Neural progenitor cell (in vitro differentiated cells): ENCODE measurements at regions not wholly inside any gene's neighbourhood (a gene's known extent, or its start where the extent isn't known, plus 50 kb on each side); places are given as distances from the start of the nearest gene placed in this dataset.
"Not testable (repeated sequence)": the region's sequence is repeated elsewhere in the genome, so short reads cannot be mapped to it uniquely, and the experiment has no call there.

Experiments used
- DNase-seq: peaks from one replicate; pipeline ENCODE4 v3.0.0-alpha.2; 2016; ENCODE audit warnings: low spot score
- H2AFZ ChIP-seq: fragments of 200-600 bp; sonication (generic); replicated peaks from 2 replicates; pipeline ENCODE4 v1.6.1; 2016; ENCODE audit warnings: antibody characterized with exemption
- H3F3A ChIP-seq: fragments of 200-600 bp; sonication (generic); 2 replicates; pipeline ENCODE4 v1.6.1; 2016; ENCODE audit warnings: antibody characterized with exemption, low read depth
- H3K27ac ChIP-seq: fragments of 200-600 bp; sonication (generic); 2 replicates; pipeline ENCODE4 v1.5.1; 2016; ENCODE audit warnings: mild to moderate bottlenecking
- H3K27me3 ChIP-seq: fragments of 200-600 bp; sonication (generic); 2 replicates; pipeline ENCODE4 v1.6.1; 2016; ENCODE audit warnings: mild to moderate bottlenecking, moderate library complexity
- H3K36me3 ChIP-seq: fragments of 200-600 bp; sonication (generic); 2 replicates; pipeline ENCODE4 v1.5.1; 2016
- H3K4me1 ChIP-seq: fragments of 200-600 bp; sonication (generic); 2 replicates; pipeline ENCODE4 v1.6.1; 2016; ENCODE audit warnings: mixed run types
- H3K4me2 ChIP-seq: fragments of 200-600 bp; sonication (generic); 2 replicates; pipeline ENCODE4 v1.6.1; 2016
- H3K4me3 ChIP-seq: fragments of 200-600 bp; sonication (generic); 2 replicates; pipeline ENCODE4 v1.5.1; 2016
- H3K79me2 ChIP-seq: fragments of 200-600 bp; sonication (generic); 2 replicates; pipeline ENCODE4 v1.6.1; 2016; ENCODE audit warnings: low read depth
- H3K9ac ChIP-seq: fragments of 200-600 bp; sonication (generic); 2 replicates; pipeline ENCODE4 v1.6.1; 2016
- H3K9me3 ChIP-seq: fragments of 200-600 bp; sonication (generic); 2 replicates; pipeline ENCODE4 v1.5.1; 2016; ENCODE audit warnings: low read depth
- H4K20me1 ChIP-seq: fragments of 200-600 bp; sonication (generic); 2 replicates; pipeline ENCODE4 v1.6.1; 2016; ENCODE audit warnings: low read depth
- H3K27ac Mint-ChIP-seq: 3 replicates; pipeline ENCODE4 v1.8.0; 2021; ENCODE audit warnings: mixed read lengths
- H3K27me3 Mint-ChIP-seq: 2 replicates; pipeline ENCODE4 v1.8.0; 2022; ENCODE audit warnings: low read depth, mild to moderate bottlenecking, inconsistent platforms, moderate library complexity, mixed read lengths; ENCODE audit not compliant: insufficient read depth
- H3K36me3 Mint-ChIP-seq: 3 replicates; pipeline ENCODE4 v1.8.0; 2021; ENCODE audit warnings: mixed read lengths
- H3K4me1 Mint-ChIP-seq: 3 replicates; pipeline ENCODE4 v1.8.0; 2021; ENCODE audit warnings: mixed read lengths
- H3K4me3 Mint-ChIP-seq: 3 replicates; pipeline ENCODE4 v1.8.0; 2021; ENCODE audit warnings: mild to moderate bottlenecking, moderate library complexity, mixed read lengths
- H3K9me3 Mint-ChIP-seq: 3 replicates; pipeline ENCODE4 v1.8.0; 2020; ENCODE audit warnings: mixed read lengths
- EZH2 ChIP-seq: fragments of 200-600 bp; sonication (generic); IDR thresholded peaks from 2 replicates; pipeline ENCODE4 v1.6.1; 2017; ENCODE audit warnings: antibody characterized with exemption, mild to moderate bottlenecking, moderate library complexity
- EZH2phosphoT487 ChIP-seq: fragments of 200-600 bp; sonication (generic); IDR thresholded peaks from 2 replicates; pipeline ENCODE4 v1.6.1; 2017; ENCODE audit warnings: antibody characterized with exemption
- TF ChIP-seq, protein P1 (sequence below): fragments of 200-600 bp; sonication (generic); IDR thresholded peaks from 2 replicates; pipeline ENCODE4 v1.5.1; 2017; ENCODE audit warnings: antibody characterized with exemption, mild to moderate bottlenecking

DNA sequence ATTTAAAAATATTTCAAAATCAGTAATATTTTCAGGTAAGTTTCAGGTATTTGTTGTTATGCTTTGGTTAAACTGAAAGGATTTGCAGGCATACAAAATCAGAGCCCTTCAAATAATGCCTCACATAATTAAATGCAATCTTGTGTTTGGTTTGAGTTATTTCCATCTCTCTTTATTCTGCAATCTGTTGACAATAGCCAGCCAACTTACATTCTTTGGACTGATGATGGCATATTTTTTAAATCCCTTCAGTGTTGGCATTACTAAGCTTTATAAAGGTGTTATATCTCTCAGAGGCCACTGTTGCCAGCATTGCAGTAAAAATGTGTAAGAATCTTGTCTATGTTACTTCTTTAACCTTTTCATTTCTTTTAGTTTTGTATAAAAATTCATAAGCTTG, 257.2 kb upstream of the RFC3 start:
- Histone ChIP-seq H3K9ac (no peak overlapping the region), H3K79me2 (no peaks in the 10 kb centered on the region), H3K27ac (no peak overlapping the region), H4K20me1 (no peaks in the 10 kb centered on the region), H3K4me3 (no peak overlapping the region), H3F3A (no peaks in the 10 kb centered on the region), H3K4me2 (no peak overlapping the region), H3K4me1 (no peaks in the 10 kb centered on the region), H2AFZ (no peak overlapping the region), H3K9me3 (no peaks in the 10 kb centered on the region), H3K27me3 (no peaks in the 10 kb centered on the region), H3K36me3 (no peaks in the 10 kb centered on the region)
- H3K27me3 Mint-ChIP-seq: no peaks in the 10 kb centered on the region
- no peaks in the 10 kb centered on the region for H3K4me1 Mint-ChIP-seq
- no peaks in the 10 kb centered on the region for H3K9me3 Mint-ChIP-seq
- H3K36me3 Mint-ChIP-seq: no peaks in the 10 kb centered on the region
- DNase-seq: no peak
- no peak overlapping the region for H3K27ac Mint-ChIP-seq
- no peak for TF ChIP-seq EZH2
- TF ChIP-seq EZH2phosphoT487: no peak
- TF ChIP-seq, protein P1, sequence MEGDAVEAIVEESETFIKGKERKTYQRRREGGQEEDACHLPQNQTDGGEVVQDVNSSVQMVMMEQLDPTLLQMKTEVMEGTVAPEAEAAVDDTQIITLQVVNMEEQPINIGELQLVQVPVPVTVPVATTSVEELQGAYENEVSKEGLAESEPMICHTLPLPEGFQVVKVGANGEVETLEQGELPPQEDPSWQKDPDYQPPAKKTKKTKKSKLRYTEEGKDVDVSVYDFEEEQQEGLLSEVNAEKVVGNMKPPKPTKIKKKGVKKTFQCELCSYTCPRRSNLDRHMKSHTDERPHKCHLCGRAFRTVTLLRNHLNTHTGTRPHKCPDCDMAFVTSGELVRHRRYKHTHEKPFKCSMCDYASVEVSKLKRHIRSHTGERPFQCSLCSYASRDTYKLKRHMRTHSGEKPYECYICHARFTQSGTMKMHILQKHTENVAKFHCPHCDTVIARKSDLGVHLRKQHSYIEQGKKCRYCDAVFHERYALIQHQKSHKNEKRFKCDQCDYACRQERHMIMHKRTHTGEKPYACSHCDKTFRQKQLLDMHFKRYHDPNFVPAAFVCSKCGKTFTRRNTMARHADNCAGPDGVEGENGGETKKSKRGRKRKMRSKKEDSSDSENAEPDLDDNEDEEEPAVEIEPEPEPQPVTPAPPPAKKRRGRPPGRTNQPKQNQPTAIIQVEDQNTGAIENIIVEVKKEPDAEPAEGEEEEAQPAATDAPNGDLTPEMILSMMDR: no peak
- H3K4me3 Mint-ChIP-seq: no peak overlapping the region

DNA sequence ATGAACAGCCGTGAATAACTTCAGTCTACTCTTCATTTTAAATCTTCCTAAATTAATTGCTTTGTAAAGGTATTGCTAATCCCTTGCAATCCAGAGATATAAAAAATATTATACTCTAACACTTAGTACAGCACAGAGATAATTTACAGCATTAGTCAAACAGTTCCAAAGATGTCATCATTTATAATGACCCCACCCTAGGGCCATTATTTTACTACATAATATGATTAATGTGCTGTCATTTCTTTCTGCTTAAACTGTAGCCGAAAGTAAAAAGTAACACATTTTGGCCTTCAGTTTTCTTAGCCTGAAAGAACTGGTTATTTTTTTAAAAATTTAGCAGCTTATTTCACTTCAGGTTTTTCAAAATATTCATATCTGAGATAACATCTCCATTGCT, 256.3 kb upstream of the RFC3 start:
- no peak overlapping the region for H2AFZ ChIP-seq
- Mint-ChIP-seq H3K36me3 (no peaks in the 10 kb centered on the region), H3K4me3 (no peak overlapping the region), H3K4me1 (no peaks in the 10 kb centered on the region), H3K27ac (no peak overlapping the region), H3K27me3 (no peaks in the 10 kb centered on the region), H3K9me3 (no peaks in the 10 kb centered on the region)
- no peak overlapping the region for H3K27ac ChIP-seq
- DNase-seq: no peak
- H3K4me1 ChIP-seq: no peaks in the 10 kb centered on the region
- H3K27me3 ChIP-seq: no peaks in the 10 kb centered on the region
- no peak overlapping the region for H3K4me3 ChIP-seq
- no peak for TF ChIP-seq EZH2phosphoT487
- TF ChIP-seq EZH2: no peak
- TF ChIP-seq, protein P1: no peak
- no peaks in the 10 kb centered on the region for H3F3A ChIP-seq
- no peaks in the 10 kb centered on the region for H3K79me2 ChIP-seq
- no peaks in the 10 kb centered on the region for H3K9me3 ChIP-seq
- no peak overlapping the region for H3K4me2 ChIP-seq
- no peaks in the 10 kb centered on the region for H3K36me3 ChIP-seq
- no peak overlapping the region for H3K9ac ChIP-seq
- no peaks in the 10 kb centered on the region for H4K20me1 ChIP-seq

DNA sequence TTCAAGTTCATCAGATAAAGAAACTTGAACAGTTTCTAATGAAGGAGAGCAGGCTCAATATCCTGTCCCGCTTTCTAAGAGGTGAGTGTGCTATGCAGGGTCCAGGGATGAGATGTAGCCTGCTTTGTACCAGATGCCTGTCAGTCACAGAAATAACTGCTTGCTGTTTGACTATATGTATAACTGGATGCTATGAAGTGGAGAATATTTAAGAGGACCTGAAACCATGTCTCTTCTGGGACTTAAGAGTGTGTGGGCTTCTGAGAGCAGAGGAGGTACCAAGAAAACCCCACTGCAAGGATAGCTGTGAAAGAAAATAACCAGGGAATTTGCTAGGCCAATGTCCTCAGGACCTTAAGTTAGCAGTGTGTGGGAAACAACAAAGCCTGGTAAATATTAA, 246.3 kb upstream of the RFC3 start:
- no peak overlapping the region for H3K27ac Mint-ChIP-seq

DNA sequence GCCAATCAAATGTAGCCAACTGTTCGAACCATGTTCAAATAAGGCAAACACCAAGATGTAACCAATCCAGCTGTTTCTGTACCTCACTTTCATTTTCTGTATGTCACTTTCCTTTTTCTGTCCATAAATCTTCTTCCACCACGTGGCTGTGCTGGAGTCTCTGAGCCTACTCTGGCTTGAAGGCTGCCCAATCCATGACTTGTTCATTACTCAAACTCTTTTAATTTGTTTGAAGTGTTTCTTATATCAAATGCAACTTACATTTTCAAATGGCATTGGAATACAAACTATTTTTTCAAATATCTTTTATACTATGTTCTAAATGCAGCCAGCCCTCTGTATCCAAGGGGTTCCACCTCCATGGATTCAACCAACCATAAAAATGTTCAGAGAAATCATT, 245.6 kb upstream of the RFC3 start:
- not testable (repeated sequence) for H3K79me2 ChIP-seq, H3K9me3 ChIP-seq, H3K4me2 ChIP-seq, H3K4me1 Mint-ChIP-seq, H3K36me3 Mint-ChIP-seq, H3K4me1 ChIP-seq, H3K27ac ChIP-seq, H3K4me3 Mint-ChIP-seq, H3F3A ChIP-seq, DNase-seq, H3K27me3 ChIP-seq, H4K20me1 ChIP-seq, H3K27me3 Mint-ChIP-seq, H3K27ac Mint-ChIP-seq, H3K4me3 ChIP-seq, H3K9me3 Mint-ChIP-seq, H3K36me3 ChIP-seq, H3K9ac ChIP-seq, H2AFZ ChIP-seq

More for the DNA sequence above, 246.3 kb upstream of the RFC3 start:
- peaks cover 3% of the 10 kb centered on the region for H3K27me3 Mint-ChIP-seq
- Histone ChIP-seq H4K20me1 (no peaks in the 10 kb centered on the region), H3K4me3 (no peak overlapping the region), H3K9me3 (no peaks in the 10 kb centered on the region), H3K4me2 (no peak overlapping the region), H3K79me2 (no peaks in the 10 kb centered on the region), H3K4me1 (no peaks in the 10 kb centered on the region), H3K27ac (no peak overlapping the region), H2AFZ (no peak overlapping the region), H3F3A (no peaks in the 10 kb centered on the region), H3K9ac (no peak overlapping the region), H3K27me3 (no peaks in the 10 kb centered on the region), H3K36me3 (no peaks in the 10 kb centered on the region)
- H3K36me3 Mint-ChIP-seq: no peaks in the 10 kb centered on the region
- no peak overlapping the region for H3K4me3 Mint-ChIP-seq
- no peaks in the 10 kb centered on the region for H3K9me3 Mint-ChIP-seq
- DNase-seq: no peak
- TF ChIP-seq EZH2 (no peak), EZH2phosphoT487 (no peak)
- TF ChIP-seq, protein P1: no peak
- no peaks in the 10 kb centered on the region for H3K4me1 Mint-ChIP-seq
